Activated CD4-positive, alpha-beta T cell treated with anti-CD3 and anti-CD28 coated beads, Interleukin-2, amount 10 ng/mL, durations not matched to agents 24 days and 14 days (primary cell): ENCODE measurements at regions not wholly inside any gene's neighbourhood (a gene's known extent, or its start where the extent isn't known, plus 50 kb on each side); places are given as distances from the start of the nearest gene placed in this dataset.
A peak's percentile ranks its signal among the peaks of the same experiment; 100 is the strongest.
"Not testable (repeated sequence)": the region's sequence is repeated elsewhere in the genome, so short reads cannot be mapped to it uniquely, and the experiment has no call there.

Experiments
- DNase-seq: peaks from one replicate; pipeline ENCODE4 v3.0.0; 2022
- H3K27ac Mint-ChIP-seq: one replicate; pipeline ENCODE4 v1.8.0; 2022; ENCODE audit warnings: mild to moderate bottlenecking, mixed read lengths
- H3K27me3 Mint-ChIP-seq: one replicate; pipeline ENCODE4 v1.8.0; 2022; ENCODE audit warnings: mixed read lengths
- H3K36me3 Mint-ChIP-seq: one replicate; pipeline ENCODE4 v1.8.0; 2022; ENCODE audit warnings: low read depth, mild to moderate bottlenecking, mixed read lengths
- H3K4me1 Mint-ChIP-seq: one replicate; pipeline ENCODE4 v1.8.0; 2021; ENCODE audit warnings: mixed read lengths
- H3K4me3 Mint-ChIP-seq: one replicate; pipeline ENCODE4 v1.8.0; 2022; ENCODE audit warnings: mild to moderate bottlenecking, moderate library complexity, mixed read lengths
- H3K9me3 Mint-ChIP-seq: one replicate; pipeline ENCODE4 v1.8.0; 2021; ENCODE audit warnings: mixed read lengths
- intact Hi-C: fragments of 100-400 bp; cut with micrococcal nuclease; formaldehyde crosslinking; loops from one replicate; pipeline ENCODE4 v1.15.1; 2023

- intact Hi-C loops, H3K27me3 Mint-ChIP-seq: not testable (repeated sequence)
Observed at GRCh38 chr15:20473465-20473864, 68.1 kb downstream of the GOLGA6L6 start.

GRCh38 chr15:20472983-20473382, 68.6 kb downstream of the GOLGA6L6 start:
- H3K27me3 Mint-ChIP-seq, H3K4me3 Mint-ChIP-seq, H3K9me3 Mint-ChIP-seq, intact Hi-C loops, H3K4me1 Mint-ChIP-seq, H3K27ac Mint-ChIP-seq, DNase-seq, H3K36me3 Mint-ChIP-seq: not testable (repeated sequence)

More at GRCh38 chr15:20473465-20473864, 68.1 kb downstream of the GOLGA6L6 start:
- not testable (repeated sequence) for H3K36me3 Mint-ChIP-seq, H3K27ac Mint-ChIP-seq, H3K4me3 Mint-ChIP-seq, H3K4me1 Mint-ChIP-seq, DNase-seq, H3K9me3 Mint-ChIP-seq

- intact Hi-C loops = not testable (repeated sequence)
Observed at GRCh38 chr15:20470810-20471209, 70.8 kb downstream of the GOLGA6L6 start.

GRCh38 chr15:20441138-20441537, 100.5 kb downstream of the GOLGA6L6 start:
- H3K9me3 Mint-ChIP-seq, H3K4me3 Mint-ChIP-seq, H3K27ac Mint-ChIP-seq: not testable (repeated sequence)

More at GRCh38 chr15:20470810-20471209, 70.8 kb downstream of the GOLGA6L6 start:
- not testable (repeated sequence) for H3K27ac Mint-ChIP-seq, H3K9me3 Mint-ChIP-seq, H3K27me3 Mint-ChIP-seq, DNase-seq, H3K4me1 Mint-ChIP-seq, H3K4me3 Mint-ChIP-seq, H3K36me3 Mint-ChIP-seq

GRCh38 chr15:20440390-20440789, 101.2 kb downstream of the GOLGA6L6 start:
- DNase-seq, H3K27me3 Mint-ChIP-seq, H3K4me1 Mint-ChIP-seq, intact Hi-C loops, H3K36me3 Mint-ChIP-seq, H3K27ac Mint-ChIP-seq, H3K4me3 Mint-ChIP-seq, H3K9me3 Mint-ChIP-seq: not testable (repeated sequence)

More at GRCh38 chr15:20441138-20441537, 100.5 kb downstream of the GOLGA6L6 start:
- H3K27me3 Mint-ChIP-seq, DNase-seq, H3K4me1 Mint-ChIP-seq, intact Hi-C loops, H3K36me3 Mint-ChIP-seq: not testable (repeated sequence)

- H3K9me3 Mint-ChIP-seq, H3K36me3 Mint-ChIP-seq, H3K4me3 Mint-ChIP-seq, H3K4me1 Mint-ChIP-seq, H3K27ac Mint-ChIP-seq, intact Hi-C loops, H3K27me3 Mint-ChIP-seq, DNase-seq: not testable (repeated sequence)
Observed at GRCh38 chr15:20439111-20439510, 102.5 kb downstream of the GOLGA6L6 start.

- intact Hi-C loops, H3K27ac Mint-ChIP-seq, H3K9me3 Mint-ChIP-seq, H3K4me1 Mint-ChIP-seq, H3K36me3 Mint-ChIP-seq, H3K27me3 Mint-ChIP-seq, H3K4me3 Mint-ChIP-seq: not testable (repeated sequence)
- DNase-seq = peak; percentile 48
Observed at GRCh38 chr15:20438255-20438654, 103.3 kb downstream of the GOLGA6L6 start.

- H3K27me3 Mint-ChIP-seq, H3K9me3 Mint-ChIP-seq, intact Hi-C loops, DNase-seq, H3K27ac Mint-ChIP-seq, H3K36me3 Mint-ChIP-seq, H3K4me1 Mint-ChIP-seq, H3K4me3 Mint-ChIP-seq: not testable (repeated sequence)
Observed at GRCh38 chr15:20433468-20433867, 108.1 kb downstream of the GOLGA6L6 start.

- H3K9me3 Mint-ChIP-seq, H3K36me3 Mint-ChIP-seq, H3K27me3 Mint-ChIP-seq, intact Hi-C loops, DNase-seq, H3K4me1 Mint-ChIP-seq, H3K27ac Mint-ChIP-seq, H3K4me3 Mint-ChIP-seq: not testable (repeated sequence)
Observed at GRCh38 chr15:20430495-20430894, 111.1 kb downstream of the GOLGA6L6 start.

GRCh38 chr15:20420710-20421109, 120.9 kb downstream of the GOLGA6L6 start:
- H3K4me1 Mint-ChIP-seq, H3K9me3 Mint-ChIP-seq, H3K4me3 Mint-ChIP-seq, intact Hi-C loops, H3K27ac Mint-ChIP-seq, DNase-seq, H3K36me3 Mint-ChIP-seq, H3K27me3 Mint-ChIP-seq: not testable (repeated sequence)

- H3K4me3 Mint-ChIP-seq, H3K4me1 Mint-ChIP-seq, H3K27me3 Mint-ChIP-seq, H3K27ac Mint-ChIP-seq, DNase-seq, intact Hi-C loops, H3K36me3 Mint-ChIP-seq: not testable (repeated sequence)
- peaks cover 19% of the 10 kb centered on the region for H3K9me3 Mint-ChIP-seq
Observed at GRCh38 chr15:20416618-20417017, 125.0 kb downstream of the GOLGA6L6 start.

- H3K27ac Mint-ChIP-seq, H3K4me3 Mint-ChIP-seq, H3K4me1 Mint-ChIP-seq: not testable (repeated sequence)
Observed at GRCh38 chr15:20409667-20410198, 131.9 kb downstream of the GOLGA6L6 start.

GRCh38 chr15:20409247-20409646, 132.4 kb downstream of the GOLGA6L6 start:
- DNase-seq = no peak
- Mint-ChIP-seq H3K4me3 (no peak overlapping the region), H3K27ac (no peak overlapping the region), H3K27me3 (no peaks in the 10 kb centered on the region), H3K36me3 (no peaks in the 10 kb centered on the region), H3K4me1 (no peaks in the 10 kb centered on the region), H3K9me3 (peaks cover 9% of the 10 kb centered on the region)
- intact Hi-C loops = no loop called here

More at GRCh38 chr15:20409667-20410198, 131.9 kb downstream of the GOLGA6L6 start:
- H3K9me3 Mint-ChIP-seq = peaks cover 14% of the 10 kb centered on the region
- intact Hi-C loops, DNase-seq, H3K36me3 Mint-ChIP-seq, H3K27me3 Mint-ChIP-seq: not testable (repeated sequence)

- H3K36me3 Mint-ChIP-seq = no peaks in the 10 kb centered on the region
- peaks cover under 1% of the 10 kb centered on the region for H3K9me3 Mint-ChIP-seq
- H3K4me3 Mint-ChIP-seq = no peak overlapping the region
- intact Hi-C loops = no loop called here
- DNase-seq = no peak
- H3K27me3 Mint-ChIP-seq = no peaks in the 10 kb centered on the region
- no peak overlapping the region for H3K27ac Mint-ChIP-seq
- no peaks in the 10 kb centered on the region for H3K4me1 Mint-ChIP-seq
Observed at GRCh38 chr15:20407553-20407952, 134.0 kb downstream of the GOLGA6L6 start.

- H3K27me3 Mint-ChIP-seq, H3K27ac Mint-ChIP-seq, H3K9me3 Mint-ChIP-seq, DNase-seq, intact Hi-C loops, H3K4me1 Mint-ChIP-seq, H3K36me3 Mint-ChIP-seq, H3K4me3 Mint-ChIP-seq: not testable (repeated sequence)
Observed at GRCh38 chr15:20404571-20404970, 137.0 kb downstream of the GOLGA6L6 start.
